GM12878 (cell line): ENCODE measurements at regions not wholly inside any gene's neighbourhood (a gene's known extent, or its start where the extent isn't known, plus 50 kb on each side); places are given as distances from the start of the nearest gene placed in this dataset.

Source experiments
- BHLHE40 ChIP-seq, 2 experiments: fragments of 450-650 bp in 1 of 2; IDR thresholded peaks; 2 replicates each; pipeline ENCODE4 v1.6.1; 2011 to 2017; ENCODE audit warnings: low read depth in 2 of 2, borderline replicate concordance in 1 of 2, improper control_type of control experiment in 1 of 2, low read length in 1 of 2, mild to moderate bottlenecking in 1 of 2
- BRCA1 ChIP-seq: IDR thresholded peaks from 2 replicates; pipeline ENCODE4 v1.6.1; 2011; ENCODE audit warnings: low read depth, low read length, improper control_type of control experiment
- CBFB ChIP-seq: IDR thresholded peaks from 2 replicates; pipeline ENCODE4 v1.6.1; 2016; ENCODE audit warnings: antibody characterized with exemption, low read depth
- CBX5 ChIP-seq: sonication (generic); IDR thresholded peaks from 2 replicates; pipeline ENCODE4 v1.6.1; 2016; ENCODE audit warnings: low read depth, moderate library complexity, mild to moderate bottlenecking, inconsistent platforms
- E2F8 ChIP-seq: fragments of 450-650 bp; IDR thresholded peaks from 2 replicates; pipeline ENCODE4 v1.6.1; 2018; ENCODE audit warnings: mild to moderate bottlenecking, low read depth, moderate library complexity; ENCODE audit not compliant: partially characterized antibody
- EED ChIP-seq: sonication (generic); IDR thresholded peaks from 2 replicates; pipeline ENCODE4 v1.6.1; 2016; ENCODE audit warnings: antibody characterized with exemption, low read depth
- ELK1 ChIP-seq: IDR thresholded peaks from 2 replicates; pipeline ENCODE4 v1.6.1; 2012; ENCODE audit warnings: low read depth, low read length, improper control_type of control experiment
- ETV6 ChIP-seq, 2 experiments: fragments of 450-650 bp in 1 of 2; IDR thresholded peaks in 1 of 2; conservative IDR thresholded peaks in 1 of 2; 2 replicates each; pipeline ENCODE4 v1.6.1; 2014; ENCODE audit warnings: antibody characterized with exemption in 1 of 2, borderline replicate concordance in 1 of 2, low read depth in 1 of 2, mild to moderate bottlenecking in 1 of 2, moderate library complexity in 1 of 2
- IKZF2 ChIP-seq, 2 experiments: fragments of 450-650 bp; IDR thresholded peaks; 2 replicates each; pipeline ENCODE4 v1.6.1; 2017; ENCODE audit warnings: mild to moderate bottlenecking in 2 of 2, moderate library complexity in 2 of 2
- JUNB ChIP-seq: IDR thresholded peaks from 2 replicates; pipeline ENCODE4 v1.6.1; 2016; ENCODE audit warnings: antibody characterized with exemption, mild to moderate bottlenecking
- KLF5 ChIP-seq: fragments of 450-650 bp; IDR thresholded peaks from 2 replicates; pipeline ENCODE4 v1.6.1; 2014; ENCODE audit warnings: mild to moderate bottlenecking; ENCODE audit not compliant: partially characterized antibody
- NFIC ChIP-seq: IDR thresholded peaks from 2 replicates; pipeline ENCODE4 v1.6.1; 2012; ENCODE audit warnings: low read depth, mild to moderate bottlenecking, inconsistent platforms, low read length, moderate library complexity
- NFXL1 ChIP-seq: fragments of 450-650 bp; IDR thresholded peaks from 2 replicates; pipeline ENCODE4 v1.6.1; 2017; ENCODE audit warnings: antibody characterized with exemption, mild to moderate bottlenecking, borderline replicate concordance
- NR2F1 ChIP-seq: fragments of 450-650 bp; conservative IDR thresholded peaks from 2 replicates; pipeline ENCODE4 v1.6.1; 2017; ENCODE audit warnings: mild to moderate bottlenecking
- PML ChIP-seq: IDR thresholded peaks from 2 replicates; pipeline ENCODE4 v1.6.1; 2012; ENCODE audit warnings: low read length, inconsistent platforms
- RAD21 ChIP-seq: IDR thresholded peaks from 2 replicates; pipeline ENCODE4 v1.6.1; 2011; ENCODE audit warnings: mild to moderate bottlenecking, low read depth, low read length, moderate library complexity; ENCODE audit not compliant: insufficient read depth
- SMARCA5 ChIP-seq: fragments of 450-650 bp; IDR thresholded peaks from 2 replicates; pipeline ENCODE4 v1.6.1; 2017; ENCODE audit warnings: mild to moderate bottlenecking
- SMC3 ChIP-seq: IDR thresholded peaks from 2 replicates; pipeline ENCODE4 v1.6.1; 2011; ENCODE audit warnings: low read length, improper control_type of control experiment, borderline replicate concordance
- SP1 ChIP-seq: IDR thresholded peaks from one replicate; pipeline ENCODE4 v1.6.1; 2011; ENCODE audit warnings: low read depth, low read length
- SPI1 ChIP-seq: IDR thresholded peaks from 2 replicates; pipeline ENCODE4 v1.6.1; 2011; ENCODE audit warnings: low read depth, mild to moderate bottlenecking, low read length, moderate library complexity, borderline replicate concordance; ENCODE audit not compliant: insufficient read depth
- WRNIP1 ChIP-seq: IDR thresholded peaks from 2 replicates; pipeline ENCODE4 v1.6.1; 2011; ENCODE audit warnings: low read depth, low read length, improper control_type of control experiment, borderline replicate concordance
- ZNF687 ChIP-seq: fragments of 450-650 bp; IDR thresholded peaks from 2 replicates; pipeline ENCODE4 v1.6.1; 2017; ENCODE audit warnings: mild to moderate bottlenecking, moderate library complexity

DNA sequence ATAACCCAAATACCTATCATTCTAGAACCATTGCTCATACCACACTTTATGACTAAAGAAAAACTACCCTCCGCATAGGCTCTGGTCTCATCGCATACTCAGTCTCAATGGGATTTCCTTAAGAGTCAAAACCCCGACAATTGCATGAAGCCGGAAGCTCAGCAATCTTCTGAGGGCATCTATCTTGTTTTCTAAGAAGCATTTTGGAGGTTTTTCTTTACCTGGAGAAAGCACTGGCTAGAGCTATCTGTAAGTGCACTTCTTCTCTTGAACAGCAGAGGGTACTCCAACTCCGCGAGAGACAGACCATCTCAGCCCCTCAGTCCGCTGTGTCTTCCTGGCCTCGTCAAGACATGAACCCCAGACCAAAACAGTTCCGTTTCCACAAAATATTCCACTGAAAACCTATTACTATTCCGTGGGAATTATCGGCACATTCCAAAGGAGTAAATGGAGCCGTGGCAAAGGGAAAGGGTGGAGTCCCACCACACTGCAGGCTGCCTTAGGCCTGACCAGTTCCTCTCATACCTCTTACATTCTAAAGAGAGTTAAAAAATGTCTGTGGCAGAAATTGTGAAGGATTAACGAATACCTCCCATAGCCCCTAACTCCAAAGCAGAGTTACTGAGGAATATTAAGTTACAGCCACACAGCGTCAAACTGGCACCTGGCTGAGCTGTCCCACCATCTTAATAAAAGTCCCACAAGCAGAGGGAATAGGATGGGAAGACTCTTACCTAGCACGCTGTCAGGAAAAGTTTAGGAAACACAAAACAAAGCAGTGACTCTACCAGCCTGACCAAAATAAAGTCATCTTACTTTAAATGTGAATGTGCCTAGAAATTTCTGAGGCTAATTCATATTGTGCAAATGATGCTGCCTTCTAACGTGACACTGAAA, 325.6 kb upstream of the VRK2 start (continued):
- TF ChIP-seq ZNF687 (0 out of 2 replicates have a peak, but pooled peaks have one; percentile 25), KLF5 (no peak), SMC3 (peak; percentile 78), JUNB (peak; percentile 17; the same call in 1 of the 2 replicates), EED (no peak), ETV6 (conservative IDR thresholded peaks at IDR 0.05 in 1 of 2, IDR thresholded peaks at IDR 0.05 in 1 of 2; ENCODE audit: borderline replicate concordance in 1 of 2, low read depth in 1 of 2) (no peak), CBX5 (no peak), WRNIP1 (peak; percentile 93; the same call in 1 of the 2 replicates), CBFB (no peak), IKZF2 (IDR thresholded peaks at IDR 0.05) (peak in 1 of 2 experiments; percentile 32; a peak in 1 of 4 replicates), BHLHE40 (IDR thresholded peaks at IDR 0.05; ENCODE audit: borderline replicate concordance in 1 of 2, low read depth in 2 of 2, low read length in 1 of 2) (0 out of 4 replicates have a peak, but pooled peaks of 1 of the 2 experiments have one; percentile 16), NFXL1 (no peak), SMARCA5 (peak; percentile 54; the same call in 1 of the 2 replicates), NR2F1 (no peak), ELK1 (no peak), RAD21 (peak; percentile 93), SPI1 (0 out of 2 replicates have a peak, but pooled peaks have one; percentile 4), PML (no peak), SP1 (no peak), E2F8 (no peak), NFIC (no peak), BRCA1 (no peak)
